ENCODE measurements at regions not wholly inside any gene's neighbourhood (a gene's known extent, or its start where the extent isn't known, plus 50 kb on each side); places are given as distances from the start of the nearest gene placed in this dataset.

DNA sequence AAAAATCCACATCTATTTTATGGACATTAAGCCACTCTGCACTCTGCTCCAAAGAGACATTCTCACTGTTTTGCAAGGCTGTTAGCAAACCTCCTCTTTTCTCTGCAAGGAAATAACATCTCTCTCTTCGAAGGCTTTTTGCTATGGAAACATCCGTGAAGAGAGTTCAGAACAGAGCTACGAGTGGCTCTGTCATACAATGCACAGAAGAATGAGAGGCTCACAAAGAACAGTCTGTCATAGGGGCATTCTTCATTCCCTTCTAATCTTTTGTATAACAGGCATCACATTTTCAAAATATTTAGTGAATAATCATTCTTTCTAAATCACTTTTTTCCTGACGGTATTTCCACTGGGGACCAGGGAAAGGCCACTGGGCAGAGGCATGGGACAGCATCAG is 346.1 kb downstream of the IRS2 start:
- no peak for DNase-seq (ENCODE audit: low spot score)
- peaks cover 0 to 11% of the 10 kb centered on the region in 2 donors for H3K27me3 Mint-ChIP-seq
- H3K36me3 Mint-ChIP-seq: no peaks in the 10 kb centered on the region
- peaks cover 10% of the 10 kb centered on the region for H3K9me3 Mint-ChIP-seq
- no peaks in the 10 kb centered on the region for H3K4me1 Mint-ChIP-seq (ENCODE audit: low read depth in 2 of 2)
- H3K4me3 Mint-ChIP-seq: no peak overlapping the region
- ATAC-seq: no peak
- H3K27ac Mint-ChIP-seq: no peak overlapping the region

GRCh38 chr13:109439813-109440212 is 346.6 kb downstream of the IRS2 start:
- no peak overlapping the region for H3K4me3 Mint-ChIP-seq
- ATAC-seq (no peak), DNase-seq (ENCODE audit: low spot score) (no peak)
- H3K9me3 Mint-ChIP-seq: peaks cover 10% of the 10 kb centered on the region
- H3K27me3 Mint-ChIP-seq: peaks cover 0 to 11% of the 10 kb centered on the region in 2 donors
- no peaks in the 10 kb centered on the region for H3K36me3 Mint-ChIP-seq
- no peaks in the 10 kb centered on the region for H3K4me1 Mint-ChIP-seq (ENCODE audit: low read depth in 2 of 2)
- H3K27ac Mint-ChIP-seq: no peak overlapping the region

DNA sequence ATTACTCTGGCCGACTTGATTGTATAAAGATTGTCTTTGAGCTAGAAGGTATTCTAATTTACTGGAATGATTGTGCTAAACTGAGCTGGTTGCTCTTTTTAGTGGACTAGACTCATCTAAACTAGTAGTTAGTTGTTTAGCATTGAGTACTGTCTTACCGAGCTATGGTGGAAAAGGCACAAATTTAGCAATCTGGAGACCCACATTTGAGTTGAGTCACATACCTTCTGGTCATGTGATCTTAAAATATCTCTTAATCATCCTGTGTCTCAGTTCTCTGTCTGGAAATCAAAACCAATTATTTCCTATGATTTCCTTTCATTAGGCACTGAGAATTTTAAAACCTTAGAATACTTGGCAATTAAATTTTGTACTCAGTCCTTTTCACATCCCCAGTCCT is 349.5 kb downstream of the IRS2 start:
- DNase-seq (ENCODE audit: low spot score) (no peak), ATAC-seq (no peak)
- peaks cover 12% of the 10 kb centered on the region for H3K9me3 Mint-ChIP-seq
- no peak overlapping the region for H3K4me3 Mint-ChIP-seq
- peaks cover 6% of the 10 kb centered on the region for H3K36me3 Mint-ChIP-seq
- H3K27ac Mint-ChIP-seq: no peak overlapping the region
- peaks cover 5 to 12% of the 10 kb centered on the region in 2 donors for H3K27me3 Mint-ChIP-seq
- H3K4me1 Mint-ChIP-seq (ENCODE audit: low read depth in 2 of 2): no peaks in the 10 kb centered on the region

DNA sequence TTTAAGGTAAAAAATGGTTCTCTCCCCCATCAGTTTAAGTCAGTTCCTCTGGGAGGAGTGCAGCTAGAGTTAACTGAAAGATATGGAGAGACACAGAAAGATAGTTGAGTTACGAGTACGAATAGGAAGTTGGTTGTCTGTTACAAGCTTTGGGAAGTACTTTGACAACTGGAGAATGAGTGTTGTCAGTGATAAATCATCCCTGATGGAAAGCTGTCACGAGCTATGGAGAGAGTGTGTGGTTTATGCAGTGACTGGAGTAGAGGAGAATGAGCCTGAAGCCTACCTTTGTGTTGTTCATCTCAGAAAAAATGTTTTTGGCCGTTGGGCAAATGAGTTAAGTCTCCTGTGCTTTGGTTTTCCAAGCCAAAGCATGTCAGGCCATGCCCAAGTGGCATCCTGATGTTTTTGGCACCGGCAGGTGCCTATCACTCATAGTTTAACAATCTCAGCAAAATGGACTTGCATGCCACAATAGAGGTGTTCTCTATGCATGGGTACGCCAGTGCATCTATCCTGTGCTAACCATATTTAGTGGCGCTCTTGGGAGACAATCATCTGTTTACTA is 350.2 kb downstream of the IRS2 start:
- Mint-ChIP-seq H3K9me3 (peaks cover 12% of the 10 kb centered on the region), H3K36me3 (peaks cover 6% of the 10 kb centered on the region), H3K27ac (no peak overlapping the region)

GRCh38 chr13:109431217-109431616 is 355.2 kb downstream of the IRS2 start:
- ATAC-seq (no peak), DNase-seq (ENCODE audit: low spot score) (no peak)
- H3K27ac Mint-ChIP-seq: no peak overlapping the region
- peaks cover 12% of the 10 kb centered on the region for H3K9me3 Mint-ChIP-seq
- peaks cover 6% of the 10 kb centered on the region for H3K36me3 Mint-ChIP-seq
- no peaks in the 10 kb centered on the region for H3K4me1 Mint-ChIP-seq (ENCODE audit: low read depth in 2 of 2)
- no peak overlapping the region for H3K4me3 Mint-ChIP-seq
- peaks cover 12 to 15% of the 10 kb centered on the region in 2 donors for H3K27me3 Mint-ChIP-seq

More for the DNA sequence above, 350.2 kb downstream of the IRS2 start:
- ATAC-seq (no peak), DNase-seq (ENCODE audit: low spot score) (no peak)
- Mint-ChIP-seq H3K27me3 (peaks cover 5 to 12% of the 10 kb centered on the region in 2 donors), H3K4me3 (no peak overlapping the region), H3K4me1 (ENCODE audit: low read depth in 2 of 2) (no peaks in the 10 kb centered on the region)

DNA sequence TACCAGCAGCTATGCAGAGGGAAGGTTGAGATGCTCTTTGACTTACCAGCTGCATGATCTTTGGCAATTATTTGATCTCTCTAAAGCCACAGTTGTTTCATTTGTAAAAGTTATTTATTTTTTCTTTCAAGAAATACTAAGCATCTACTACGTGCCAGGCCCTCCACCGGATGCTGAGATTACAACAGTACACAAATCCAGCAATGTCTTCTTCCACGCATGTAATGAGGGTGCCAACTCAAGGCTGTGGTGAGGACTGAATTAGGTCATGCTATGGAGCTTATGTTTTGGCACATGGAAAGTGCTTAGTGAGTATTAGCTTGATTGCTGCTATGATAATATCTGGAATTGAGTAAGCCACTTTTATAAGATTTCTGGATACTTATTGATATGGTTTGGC is 358.2 kb downstream of the IRS2 start:
- ATAC-seq: no peak
- no peak for DNase-seq (ENCODE audit: low spot score)
- peaks cover 1% of the 10 kb centered on the region for H3K9me3 Mint-ChIP-seq
- H3K27me3 Mint-ChIP-seq: peaks cover 5 to 8% of the 10 kb centered on the region in 2 donors
- H3K27ac Mint-ChIP-seq: no peak overlapping the region
- no peaks in the 10 kb centered on the region for H3K4me1 Mint-ChIP-seq (ENCODE audit: low read depth in 2 of 2)
- peaks cover 2% of the 10 kb centered on the region for H3K36me3 Mint-ChIP-seq
- H3K4me3 Mint-ChIP-seq: no peak overlapping the region

GRCh38 chr13:109427695-109428094 is 358.7 kb downstream of the IRS2 start:
- Mint-ChIP-seq H3K9me3 (no peaks in the 10 kb centered on the region), H3K36me3 (no peaks in the 10 kb centered on the region), H3K27ac (no peak overlapping the region), H3K27me3 (peaks cover 7% of the 10 kb centered on the region in 2 donors), H3K4me3 (no peak overlapping the region), H3K4me1 (ENCODE audit: low read depth in 2 of 2) (no peaks in the 10 kb centered on the region)
- no peak for DNase-seq (ENCODE audit: low spot score)
- no peak for ATAC-seq

GRCh38 chr13:109427148-109427547 is 359.2 kb downstream of the IRS2 start:
- Mint-ChIP-seq H3K4me1 (ENCODE audit: low read depth in 2 of 2) (peaks cover 0 to 4% of the 10 kb centered on the region in 2 donors), H3K9me3 (no peaks in the 10 kb centered on the region), H3K27ac (no peak overlapping the region), H3K36me3 (no peaks in the 10 kb centered on the region), H3K27me3 (peaks cover 7% of the 10 kb centered on the region in 2 donors), H3K4me3 (no peak overlapping the region)
- DNase-seq (ENCODE audit: low spot score) (no peak), ATAC-seq (no peak)

DNA sequence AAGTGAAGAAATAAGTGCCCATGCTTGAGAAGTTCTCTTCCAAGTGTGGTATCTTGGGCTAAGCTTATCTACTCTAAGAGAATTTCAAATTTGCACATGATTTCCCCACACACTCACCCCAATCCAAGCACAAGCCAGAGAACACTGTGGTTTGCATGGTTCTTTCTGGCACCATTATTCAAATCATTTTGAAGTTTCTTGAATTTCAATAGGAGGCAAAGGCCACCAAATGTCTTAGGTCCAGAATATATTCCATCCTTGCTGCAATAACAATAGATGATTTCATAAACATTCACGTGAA is 359.7 kb downstream of the IRS2 start:
- no peak overlapping the region for H3K27ac Mint-ChIP-seq
- peaks cover 7% of the 10 kb centered on the region in 2 donors for H3K27me3 Mint-ChIP-seq
- no peak overlapping the region for H3K4me3 Mint-ChIP-seq
- DNase-seq (ENCODE audit: low spot score) (no peak), ATAC-seq (no peak)
- no peaks in the 10 kb centered on the region for H3K36me3 Mint-ChIP-seq
- H3K4me1 Mint-ChIP-seq (ENCODE audit: low read depth in 2 of 2): peaks cover 0 to 6% of the 10 kb centered on the region in 2 donors
- no peaks in the 10 kb centered on the region for H3K9me3 Mint-ChIP-seq

DNA sequence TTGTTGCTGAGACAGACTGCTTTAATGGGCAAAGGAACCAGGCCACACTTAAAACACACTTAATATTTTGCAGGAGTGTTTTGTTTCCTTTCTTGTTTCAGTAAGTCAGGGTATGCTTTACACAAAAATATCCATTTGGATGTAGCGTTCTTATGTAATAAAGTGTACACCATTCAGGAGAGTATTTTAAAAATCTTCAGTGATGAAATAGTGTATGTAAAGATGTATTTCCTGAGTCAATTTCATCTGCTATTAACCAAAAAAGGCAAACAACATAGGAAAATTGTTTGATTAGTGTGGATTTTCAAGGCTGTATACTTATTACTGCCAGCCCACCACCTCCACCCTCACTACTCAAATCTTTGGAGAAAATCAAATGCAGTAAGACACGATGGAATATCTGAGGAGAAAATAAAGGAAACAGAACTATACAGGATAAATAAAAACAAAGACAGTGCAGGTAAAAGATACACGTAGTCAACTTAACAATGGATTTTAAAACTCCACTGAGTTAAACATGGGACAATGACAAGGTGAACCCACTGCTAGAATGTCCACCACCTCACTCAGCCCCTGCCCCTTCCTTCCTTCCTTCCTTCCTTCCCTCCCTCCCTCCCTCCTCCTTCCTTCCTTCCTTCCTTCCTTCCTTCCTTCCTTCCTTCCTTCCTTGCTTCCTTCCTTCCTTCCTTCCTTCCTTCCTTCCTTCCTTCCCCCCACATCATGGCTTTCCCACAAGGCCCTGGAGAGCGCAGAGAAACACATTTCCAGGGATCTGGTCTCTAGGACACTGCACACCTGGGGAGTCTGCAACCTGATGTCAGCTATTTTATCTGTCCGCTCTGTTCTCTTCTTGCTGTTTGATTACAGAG is 360.3 kb downstream of the IRS2 start:
- H3K27ac Mint-ChIP-seq: no peak overlapping the region
- no peaks in the 10 kb centered on the region for H3K9me3 Mint-ChIP-seq
- no peak for DNase-seq (ENCODE audit: low spot score)
- no peak for ATAC-seq
- no peak overlapping the region for H3K4me3 Mint-ChIP-seq
- no peaks in the 10 kb centered on the region for H3K36me3 Mint-ChIP-seq
- peaks cover 0 to 6% of the 10 kb centered on the region in 2 donors for H3K4me1 Mint-ChIP-seq (ENCODE audit: low read depth in 2 of 2)
- peaks cover 7% of the 10 kb centered on the region in 2 donors for H3K27me3 Mint-ChIP-seq

GRCh38 chr13:109422161-109422560 is 364.2 kb downstream of the IRS2 start:
- no peak overlapping the region for H3K27ac Mint-ChIP-seq
- ATAC-seq: no peak
- no peak overlapping the region for H3K4me3 Mint-ChIP-seq
- no peak for DNase-seq (ENCODE audit: low spot score)
- no peaks in the 10 kb centered on the region for H3K36me3 Mint-ChIP-seq
- H3K9me3 Mint-ChIP-seq: no peaks in the 10 kb centered on the region
- H3K27me3 Mint-ChIP-seq: peaks cover 0 to 13% of the 10 kb centered on the region in 2 donors
- peaks cover 0 to 6% of the 10 kb centered on the region in 2 donors for H3K4me1 Mint-ChIP-seq (ENCODE audit: low read depth in 2 of 2)

DNA sequence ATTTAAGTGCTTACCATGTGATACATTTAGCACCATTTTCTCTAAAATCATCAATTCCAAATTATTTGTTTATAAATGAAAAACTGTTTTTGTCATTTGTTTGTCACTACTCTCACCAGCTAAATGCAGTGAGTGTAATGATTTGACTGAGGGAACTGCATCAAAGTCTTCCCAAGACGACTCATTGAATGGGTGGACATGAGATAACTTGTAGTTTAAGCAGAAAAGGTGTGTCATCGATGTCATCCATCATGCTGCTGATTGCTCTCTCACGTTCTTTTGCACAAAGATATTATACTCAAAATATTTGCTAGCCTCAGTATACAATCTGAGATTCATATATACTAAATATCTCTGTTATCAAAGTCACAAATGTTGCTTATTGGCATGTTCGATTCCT is 366.5 kb downstream of the IRS2 start:
- no peaks in the 10 kb centered on the region for H3K36me3 Mint-ChIP-seq
- H3K27me3 Mint-ChIP-seq: peaks cover 8 to 18% of the 10 kb centered on the region in 2 donors
- H3K4me3 Mint-ChIP-seq: no peak overlapping the region
- H3K27ac Mint-ChIP-seq: no peak overlapping the region
- ATAC-seq (no peak), DNase-seq (ENCODE audit: low spot score) (no peak)
- peaks cover 0 to 6% of the 10 kb centered on the region in 2 donors for H3K4me1 Mint-ChIP-seq (ENCODE audit: low read depth in 2 of 2)
- H3K9me3 Mint-ChIP-seq: no peaks in the 10 kb centered on the region

DNA sequence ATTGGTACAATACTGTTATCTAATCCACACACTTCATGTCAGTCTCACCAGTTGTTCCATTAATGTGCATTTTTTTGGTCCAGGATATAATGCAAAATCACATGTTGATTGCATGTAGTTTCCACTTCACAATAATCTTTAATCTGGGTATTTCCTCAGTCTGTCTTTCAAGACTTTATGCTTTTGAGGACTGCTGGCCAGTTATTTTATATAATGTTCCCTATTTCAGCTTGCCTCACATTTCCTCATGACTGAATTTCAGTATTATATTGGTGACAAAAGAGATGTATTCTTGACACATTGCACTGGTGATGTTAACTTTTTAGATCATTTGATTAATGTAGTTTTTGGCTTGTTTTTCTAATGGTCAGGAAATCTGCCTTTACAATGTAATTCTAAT is 368.3 kb downstream of the IRS2 start:
- Mint-ChIP-seq H3K9me3 (no peaks in the 10 kb centered on the region), H3K4me3 (no peak overlapping the region), H3K36me3 (no peaks in the 10 kb centered on the region), H3K4me1 (ENCODE audit: low read depth in 2 of 2) (peaks cover 0 to 6% of the 10 kb centered on the region in 2 donors), H3K27ac (no peak overlapping the region), H3K27me3 (peaks cover 8 to 16% of the 10 kb centered on the region in 2 donors)
- DNase-seq (ENCODE audit: low spot score): no peak
- no peak for ATAC-seq

- DNase-seq (ENCODE audit: low spot score) (no peak), ATAC-seq (no peak)
- no peaks in the 10 kb centered on the region for H3K36me3 Mint-ChIP-seq
- no peak overlapping the region for H3K27ac Mint-ChIP-seq
- no peaks in the 10 kb centered on the region for H3K4me1 Mint-ChIP-seq (ENCODE audit: low read depth in 2 of 2)
- H3K27me3 Mint-ChIP-seq: peaks cover 8 to 16% of the 10 kb centered on the region in 2 donors
- no peaks in the 10 kb centered on the region for H3K9me3 Mint-ChIP-seq
- H3K4me3 Mint-ChIP-seq: no peak overlapping the region
Measured at GRCh38 chr13:109416001-109416400, 370.4 kb downstream of the IRS2 start.

Measured in natural killer cell treated with Interleukin-12 subunit alpha and Interleukin-12 subunit beta and Interleukin-15 and Interleukin-18, amount 100 ng/mL, for 72 hours (primary cell).